Smooth muscle cell (in vitro differentiated cells): ENCODE measurements at regions not wholly inside any gene's neighbourhood (a gene's known extent, or its start where the extent isn't known, plus 50 kb on each side); places are given as distances from the start of the nearest gene placed in this dataset.
A peak's percentile ranks its signal among the peaks of the same experiment; 100 is the strongest.

ENCODE experiments used
- DNase-seq: peaks from one replicate; lab custom pipeline; 2025; ENCODE audit not compliant: unreplicated experiment; lab: John Stamatoyannopoulos, UW
- H2AFZ ChIP-seq: fragments of 200-600 bp; sonication (generic); 2 replicates; pipeline ENCODE4 v1.6.0; 2016; ENCODE audit warnings: antibody characterized with exemption, low read depth, mild to moderate bottlenecking
- H3F3A ChIP-seq: fragments of 200-600 bp; sonication (generic); 2 replicates; pipeline ENCODE4 v1.6.0; 2017; ENCODE audit warnings: antibody characterized with exemption, low read depth
- H3K27ac ChIP-seq: fragments of 200-600 bp; sonication (generic); 2 replicates; pipeline ENCODE4 v1.5.1; 2016; ENCODE audit warnings: low read depth, mild to moderate bottlenecking
- H3K27me3 ChIP-seq: fragments of 200-600 bp; sonication (generic); 2 replicates; pipeline ENCODE4 v1.6.1; 2016; ENCODE audit warnings: low read depth, mild to moderate bottlenecking
- H3K36me3 ChIP-seq: fragments of 200-600 bp; sonication (generic); 2 replicates; pipeline ENCODE4 v1.5.1; 2016; ENCODE audit warnings: low read depth
- H3K4me1 ChIP-seq: fragments of 200-600 bp; sonication (generic); 2 replicates; pipeline ENCODE4 v1.5.1; 2016; ENCODE audit warnings: low read depth
- H3K4me2 ChIP-seq: fragments of 200-600 bp; sonication (generic); 2 replicates; pipeline ENCODE4 v1.6.0; 2016; ENCODE audit warnings: mild to moderate bottlenecking
- H3K4me3 ChIP-seq: fragments of 200-600 bp; sonication (generic); 2 replicates; pipeline ENCODE4 v1.5.1; 2016; ENCODE audit warnings: mild to moderate bottlenecking
- H3K79me2 ChIP-seq: fragments of 200-600 bp; sonication (generic); 2 replicates; pipeline ENCODE4 v1.6.0; 2016; ENCODE audit warnings: low read depth, mild to moderate bottlenecking
- H3K9ac ChIP-seq: fragments of 200-600 bp; sonication (generic); 2 replicates; pipeline ENCODE4 v1.6.0; 2016; ENCODE audit warnings: low read depth
- H3K9me3 ChIP-seq: fragments of 200-600 bp; sonication (generic); replicated peaks from 2 replicates; pipeline ENCODE4 v1.5.1; 2016; ENCODE audit warnings: low read depth
- H4K20me1 ChIP-seq: fragments of 200-600 bp; sonication (generic); 2 replicates; pipeline ENCODE4 v1.6.0; 2016; ENCODE audit warnings: low read depth
- CTCF ChIP-seq: fragments of 200-600 bp; sonication (generic); IDR thresholded peaks from 2 replicates; pipeline ENCODE4 v1.5.1; 2017; ENCODE audit warnings: borderline replicate concordance, mild to moderate bottlenecking, antibody characterized with exemption; ENCODE audit not compliant: insufficient read depth, poor library complexity, severe bottlenecking
- WGBS: methylation state at CpG from one replicate; pipeline ENCODE4 v1.1.7; 2016; ENCODE audit warnings: low lambda C conversion rate; 5-methylcytosine and 5-hydroxymethylcytosine counted together

GRCh38 chr10:108399465-108399864 is 1235.0 kb upstream of the SORCS1 start:
- Histone ChIP-seq H3K4me3 (no peak overlapping the region), H3K36me3 (no peaks in the 10 kb centered on the region), H3K79me2 (no peaks in the 10 kb centered on the region), H3K4me1 (no peaks in the 10 kb centered on the region), H3K27me3 (no peaks in the 10 kb centered on the region), H4K20me1 (no peaks in the 10 kb centered on the region), H3K4me2 (no peak overlapping the region), H3K27ac (no peak overlapping the region), H3K9me3 (no peaks in the 10 kb centered on the region), H2AFZ (no peak overlapping the region), H3F3A (no peaks in the 10 kb centered on the region), H3K9ac (no peak overlapping the region)
- WGBS = 91% methylated on average over 4 of the region's 4 CpGs
- no peak for DNase-seq
- no peak for TF ChIP-seq CTCF

GRCh38 chr10:108393089-108393488 is 1228.6 kb upstream of the SORCS1 start:
- Histone ChIP-seq H3F3A (no peaks in the 10 kb centered on the region), H3K4me2 (no peak overlapping the region), H3K27me3 (no peaks in the 10 kb centered on the region), H3K36me3 (no peaks in the 10 kb centered on the region), H3K9ac (no peak overlapping the region), H3K9me3 (no peaks in the 10 kb centered on the region), H3K79me2 (no peaks in the 10 kb centered on the region), H3K27ac (no peak overlapping the region), H4K20me1 (no peaks in the 10 kb centered on the region), H3K4me1 (no peaks in the 10 kb centered on the region), H3K4me3 (no peak overlapping the region), H2AFZ (no peak overlapping the region)
- DNase-seq = no peak
- TF ChIP-seq CTCF = no peak
- WGBS = 95% methylated on average over 1 of the region's 1 CpG

- H3K9ac ChIP-seq = no peak overlapping the region
- H3K36me3 ChIP-seq = no peaks in the 10 kb centered on the region
- H3K4me3 ChIP-seq = no peak overlapping the region
- no peaks in the 10 kb centered on the region for H3K79me2 ChIP-seq
- H3K9me3 ChIP-seq = no peaks in the 10 kb centered on the region
- H3F3A ChIP-seq = no peaks in the 10 kb centered on the region
- DNase-seq = no peak
- peak overlapping the region; percentile 17 for H3K27ac ChIP-seq
- no peaks in the 10 kb centered on the region for H4K20me1 ChIP-seq
- no peak overlapping the region for H2AFZ ChIP-seq
- H3K4me1 ChIP-seq = no peaks in the 10 kb centered on the region
- H3K4me2 ChIP-seq = no peak overlapping the region
- no peak for TF ChIP-seq CTCF
- no peaks in the 10 kb centered on the region for H3K27me3 ChIP-seq
- WGBS = 14% methylated on average over 1 of the region's 1 CpG
Measured at GRCh38 chr10:108392286-108392685, 1227.8 kb upstream of the SORCS1 start.

- Histone ChIP-seq H3K4me2 (no peak overlapping the region), H3K9ac (no peak overlapping the region), H3K79me2 (no peaks in the 10 kb centered on the region), H3K27ac (no peak overlapping the region), H3K36me3 (no peaks in the 10 kb centered on the region), H2AFZ (no peak overlapping the region), H3F3A (no peaks in the 10 kb centered on the region), H3K9me3 (no peaks in the 10 kb centered on the region), H4K20me1 (no peaks in the 10 kb centered on the region), H3K4me3 (no peak overlapping the region), H3K27me3 (no peaks in the 10 kb centered on the region), H3K4me1 (no peaks in the 10 kb centered on the region)
- no peak for DNase-seq
- no peak for TF ChIP-seq CTCF
- 71% methylated on average over 1 of the region's 1 CpG for WGBS
Measured at GRCh38 chr10:108388706-108389105, 1224.2 kb upstream of the SORCS1 start.
